HG02981 (cell line): ENCODE measurements at regions not wholly inside any gene's neighbourhood (a gene's known extent, or its start where the extent isn't known, plus 50 kb on each side); places are given as distances from the start of the nearest gene placed in this dataset.
"Not testable (repeated sequence)": the region's sequence is repeated elsewhere in the genome, so short reads cannot be mapped to it uniquely, and the experiment has no call there.

Experiments
- ATAC-seq: cut with Tn5 transposase; IDR thresholded peaks from one replicate; pipeline ENCODE4 v1.9.1; 2021; ENCODE audit warnings: mild to moderate bottlenecking, moderate library complexity; ENCODE audit not compliant: unreplicated experiment

GRCh38 chr7:113267885-113268284 lies 149.5 kb upstream of the SMIM30 start:
- no peak for ATAC-seq

- peak; percentile 64 for ATAC-seq
Observed at GRCh38 chr7:113267271-113267670, 148.9 kb upstream of the SMIM30 start.

GRCh38 chr7:113263749-113264148 lies 145.4 kb upstream of the SMIM30 start:
- ATAC-seq: no peak

- ATAC-seq: not testable (repeated sequence)
Observed at GRCh38 chr7:113263215-113263742, 144.9 kb upstream of the SMIM30 start.

- no peak for ATAC-seq
Observed at GRCh38 chr7:113256883-113257531, 138.7 kb upstream of the SMIM30 start.

- no peak for ATAC-seq
Observed at GRCh38 chr7:113247198-113247597, 128.8 kb upstream of the SMIM30 start.

GRCh38 chr7:113246738-113247137 lies 128.4 kb upstream of the SMIM30 start:
- no peak for ATAC-seq

- no peak for ATAC-seq
Observed at GRCh38 chr7:113232885-113233284, 114.5 kb upstream of the SMIM30 start.

- no peak for ATAC-seq
Observed at GRCh38 chr7:113230691-113231090, 112.3 kb upstream of the SMIM30 start.

- no peak for ATAC-seq
Observed at GRCh38 chr7:113217314-113217713, 99.0 kb upstream of the SMIM30 start.

- ATAC-seq: no peak
Observed at GRCh38 chr7:113216038-113216437, 97.7 kb upstream of the SMIM30 start.

GRCh38 chr7:113209449-113210203 lies 91.3 kb upstream of the SMIM30 start:
- no peak for ATAC-seq

- no peak for ATAC-seq
Observed at GRCh38 chr7:113207931-113208330, 89.6 kb upstream of the SMIM30 start.

GRCh38 chr7:113207441-113207840 lies 89.1 kb upstream of the SMIM30 start:
- no peak for ATAC-seq

GRCh38 chr7:113204415-113204814 lies 86.1 kb upstream of the SMIM30 start:
- ATAC-seq: no peak

GRCh38 chr7:113202284-113202683 lies 83.9 kb upstream of the SMIM30 start:
- no peak for ATAC-seq

GRCh38 chr7:113200281-113200680 lies 81.9 kb upstream of the SMIM30 start:
- no peak for ATAC-seq

- ATAC-seq: no peak
Observed at GRCh38 chr7:113199841-113200240, 81.5 kb upstream of the SMIM30 start.

- no peak for ATAC-seq
Observed at GRCh38 chr7:113199136-113199535, 80.8 kb upstream of the SMIM30 start.

GRCh38 chr7:113198226-113198625 lies 79.9 kb upstream of the SMIM30 start:
- no peak for ATAC-seq

GRCh38 chr7:113197274-113197673 lies 78.9 kb upstream of the SMIM30 start:
- no peak for ATAC-seq

- no peak for ATAC-seq
Observed at GRCh38 chr7:113188396-113188795, 70.0 kb upstream of the SMIM30 start.
